HEK293 (cell line): ENCODE measurements at regions not wholly inside any gene's neighbourhood (a gene's known extent, or its start where the extent isn't known, plus 50 kb on each side); places are given as distances from the start of the nearest gene placed in this dataset.

Experiments used
- CTCF ChIA-PET: fragments of 350-600 bp; formaldehyde crosslinking; extraction: SDS; loops from one replicate; lab custom pipeline; 2021; ENCODE audit warnings: antibody characterized with exemption; lab: Yijun Ruan, JAX
- POLR2A ChIA-PET: fragments of 300-600 bp; formaldehyde crosslinking; extraction: SDS; loops from one replicate; lab custom pipeline; 2020; ENCODE audit warnings: antibody characterized with exemption, inconsistent platforms; lab: Yijun Ruan, JAX
- H3K27ac ChIP-seq: fragments of 200-500 bp; sonication (Bioruptor generic); 2 replicates; pipeline ENCODE4 v1.5.1; 2014; ENCODE audit warnings: low read depth, low read length, control low read depth, inconsistent platforms; ENCODE audit errors: extremely low read depth
- H3K36me3 ChIP-seq, 2 experiments: fragments of 200-500 bp in 1 of 2; sonication (Bioruptor generic) in 1 of 2; 1 replicate in 1 of 2; 2 replicates in 1 of 2; pipeline ENCODE4 v1.5.1; 2014 to 2017; ENCODE audit warnings: inconsistent platforms in 2 of 2, low read length in 2 of 2; ENCODE audit not compliant: control insufficient read depth in 2 of 2, insufficient read depth in 1 of 2
- H3K4me1 ChIP-seq: fragments of 200-500 bp; sonication (Bioruptor generic); 2 replicates; pipeline ENCODE4 v1.5.1; 2014; ENCODE audit warnings: mild to moderate bottlenecking, low read length, inconsistent platforms; ENCODE audit not compliant: control insufficient read depth, insufficient read depth
- H3K4me3 ChIP-seq: 2 replicates; pipeline ENCODE4 v1.5.1; 2011; ENCODE audit warnings: low read depth, mild to moderate bottlenecking, control low read depth, low read length, moderate library complexity
- H3K9me3 ChIP-seq: fragments of 200-500 bp; sonication (Bioruptor generic); 2 replicates; pipeline ENCODE4 v1.5.1; 2014; ENCODE audit warnings: low read depth, low read length, inconsistent platforms; ENCODE audit not compliant: control insufficient read depth, insufficient read depth
- ELK4 ChIP-seq: IDR thresholded peaks from 2 replicates; pipeline ENCODE4 v1.6.1; 2011; ENCODE audit warnings: mild to moderate bottlenecking, low read depth, low read length, borderline replicate concordance
- HIC1 ChIP-seq: fragments of 450-650 bp; formaldehyde crosslinking; IDR thresholded peaks from 2 replicates; pipeline ENCODE4 v1.5.1; 2016; ENCODE audit warnings: missing biosample characterization, missing genetic modification characterization
- IKZF3 ChIP-seq: fragments of 450-650 bp; IDR thresholded peaks from 2 replicates; pipeline ENCODE4 v1.5.0; 2018; ENCODE audit warnings: missing biosample characterization, mild to moderate bottlenecking, missing genetic modification characterization, moderate library complexity
- KLF16 ChIP-seq: fragments of 450-650 bp; formaldehyde crosslinking; IDR thresholded peaks from 2 replicates; pipeline ENCODE4 v1.5.1; 2017; ENCODE audit warnings: missing biosample characterization, missing genetic modification characterization
- KLF9 ChIP-seq: fragments of 450-650 bp; formaldehyde crosslinking; IDR thresholded peaks from 2 replicates; pipeline ENCODE4 v1.5.1; 2016; ENCODE audit warnings: missing biosample characterization, missing genetic modification characterization, low read depth
- ZBTB1 ChIP-seq: fragments of 450-650 bp; formaldehyde crosslinking; IDR thresholded peaks from 2 replicates; pipeline ENCODE4 v1.5.1; 2016; ENCODE audit warnings: missing biosample characterization, missing genetic modification characterization
- ZFP41 ChIP-seq: fragments of 450-650 bp; formaldehyde crosslinking; IDR thresholded peaks from 2 replicates; pipeline ENCODE4 v1.5.1; 2016; ENCODE audit warnings: missing biosample characterization, missing genetic modification characterization, borderline replicate concordance
- ZFP69B ChIP-seq: fragments of 450-650 bp; formaldehyde crosslinking; IDR thresholded peaks from 2 replicates; pipeline ENCODE4 v1.5.1; 2016; ENCODE audit warnings: missing biosample characterization, missing genetic modification characterization
- ZNF114 ChIP-seq: fragments of 450-650 bp; formaldehyde crosslinking; IDR thresholded peaks from 2 replicates; pipeline ENCODE4 v1.5.0; 2017; ENCODE audit warnings: missing biosample characterization, missing genetic modification characterization
- ZNF16 ChIP-seq: fragments of 450-650 bp; formaldehyde crosslinking; IDR thresholded peaks from 2 replicates; pipeline ENCODE4 v1.5.1; 2016; ENCODE audit warnings: low read depth, missing biosample characterization, missing genetic modification characterization
- ZNF184 ChIP-seq: fragments of 450-650 bp; IDR thresholded peaks from 2 replicates; pipeline ENCODE4 v1.5.1; 2018; ENCODE audit warnings: missing biosample characterization, mild to moderate bottlenecking, missing genetic modification characterization
- ZNF23 ChIP-seq: fragments of 450-650 bp; formaldehyde crosslinking; IDR thresholded peaks from 2 replicates; pipeline ENCODE4 v1.5.1; 2016; ENCODE audit warnings: missing biosample characterization, missing genetic modification characterization, borderline replicate concordance
- ZNF391 ChIP-seq: fragments of 450-650 bp; formaldehyde crosslinking; IDR thresholded peaks from 2 replicates; pipeline ENCODE4 v1.5.1; 2016; ENCODE audit warnings: low read depth, missing biosample characterization, missing genetic modification characterization, borderline replicate concordance
- ZNF394 ChIP-seq: fragments of 450-650 bp; formaldehyde crosslinking; IDR thresholded peaks from 2 replicates; pipeline ENCODE4 v1.5.1; 2016; ENCODE audit warnings: missing biosample characterization, missing genetic modification characterization, mild to moderate bottlenecking, moderate library complexity, borderline replicate concordance
- ZNF510 ChIP-seq: fragments of 450-650 bp; formaldehyde crosslinking; IDR thresholded peaks from 2 replicates; pipeline ENCODE4 v1.5.1; 2018; ENCODE audit warnings: mild to moderate bottlenecking, missing genetic modification characterization, missing biosample characterization; ENCODE audit not compliant: insufficient replicate concordance
- ZNF768 ChIP-seq: fragments of 450-650 bp; formaldehyde crosslinking; IDR thresholded peaks from 2 replicates; pipeline ENCODE4 v1.5.1; 2018; ENCODE audit warnings: missing biosample characterization, mild to moderate bottlenecking, missing genetic modification characterization
- ZNF792 ChIP-seq: fragments of 450-650 bp; formaldehyde crosslinking; IDR thresholded peaks from 2 replicates; pipeline ENCODE4 v1.5.1; 2016; ENCODE audit warnings: missing biosample characterization, missing genetic modification characterization
- TF ChIP-seq, protein P1 (sequence below): fragments of 450-650 bp; formaldehyde crosslinking; IDR thresholded peaks from 2 replicates; pipeline ENCODE4 v1.5.1; 2017; ENCODE audit warnings: missing biosample characterization, mild to moderate bottlenecking, missing genetic modification characterization, moderate library complexity

DNA sequence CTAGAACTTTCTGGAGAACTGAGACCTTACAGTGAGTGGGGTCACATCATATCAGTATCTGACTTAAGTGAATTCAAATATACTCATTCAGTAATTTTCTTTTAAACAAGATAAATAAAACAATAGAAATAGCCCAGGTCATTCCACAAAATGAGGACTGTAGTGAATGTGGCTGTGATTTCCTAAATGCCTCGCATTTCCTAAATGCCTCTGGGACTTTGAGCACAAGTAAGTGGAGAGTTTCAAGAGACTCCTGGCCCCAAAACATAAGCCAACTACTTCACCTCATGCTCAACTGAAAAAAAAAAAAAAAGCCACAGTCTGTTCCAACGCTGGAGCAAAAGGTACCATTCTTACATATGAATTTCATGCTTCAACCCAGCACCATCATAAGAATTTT lies 81.5 kb downstream of the ZNF281 start:
- H3K4me1 ChIP-seq: no peaks in the 10 kb centered on the region
- no peak overlapping the region for H3K27ac ChIP-seq
- TF ChIP-seq HIC1 (no peak), ZNF510 (tag by site-specific recombination) (no peak), ELK4 (no peak)
- TF ChIP-seq, protein P1, sequence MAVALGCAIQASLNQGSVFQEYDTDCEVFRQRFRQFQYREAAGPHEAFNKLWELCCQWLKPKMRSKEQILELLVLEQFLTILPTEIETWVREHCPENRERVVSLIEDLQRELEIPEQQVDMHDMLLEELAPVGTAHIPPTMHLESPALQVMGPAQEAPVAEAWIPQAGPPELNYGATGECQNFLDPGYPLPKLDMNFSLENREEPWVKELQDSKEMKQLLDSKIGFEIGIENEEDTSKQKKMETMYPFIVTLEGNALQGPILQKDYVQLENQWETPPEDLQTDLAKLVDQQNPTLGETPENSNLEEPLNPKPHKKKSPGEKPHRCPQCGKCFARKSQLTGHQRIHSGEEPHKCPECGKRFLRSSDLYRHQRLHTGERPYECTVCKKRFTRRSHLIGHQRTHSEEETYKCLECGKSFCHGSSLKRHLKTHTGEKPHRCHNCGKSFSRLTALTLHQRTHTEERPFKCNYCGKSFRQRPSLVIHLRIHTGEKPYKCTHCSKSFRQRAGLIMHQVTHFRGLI (tag by site-specific recombination): no peak
- no peaks in the 10 kb centered on the region for H3K9me3 ChIP-seq
- no peaks in the 10 kb centered on the region for H3K36me3 ChIP-seq
- no peak overlapping the region for H3K4me3 ChIP-seq
- ChIA-PET POLR2A (no interaction called here), CTCF (no interaction called here)

DNA sequence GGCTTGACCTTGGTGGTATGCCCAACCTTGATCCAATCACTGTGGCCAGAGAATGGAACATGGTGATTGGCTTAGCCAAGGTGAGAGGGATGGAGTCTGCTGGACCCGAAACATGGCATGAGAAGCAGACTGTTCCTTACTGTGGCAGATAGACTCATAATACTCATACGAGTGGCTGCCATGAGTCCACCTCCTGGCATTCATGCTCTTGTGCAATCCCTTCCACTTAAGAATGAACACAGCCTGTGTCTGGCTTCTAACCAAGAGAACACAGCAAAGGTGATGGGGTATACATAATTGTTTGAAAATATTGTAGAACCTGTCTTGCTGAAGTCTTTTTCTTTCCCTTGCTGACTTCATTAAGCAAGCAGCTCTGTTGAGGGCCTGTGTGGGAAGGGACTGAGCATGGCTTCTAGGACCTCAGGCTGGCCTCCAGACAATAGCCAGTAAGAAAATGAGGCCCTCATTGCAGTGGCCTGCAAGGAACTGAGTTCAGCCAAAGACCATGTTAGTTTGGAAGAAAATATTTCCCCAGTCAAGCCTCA lies 85.9 kb downstream of the ZNF281 start:
- no peaks in the 10 kb centered on the region for H3K9me3 ChIP-seq
- H3K4me3 ChIP-seq: no peak overlapping the region
- H3K36me3 ChIP-seq: no peaks in the 10 kb centered on the region
- CTCF ChIA-PET: interaction anchor here (0.6 kb wide), 1 partner anchor 41 kb away, joined by 3 read pairs; no protein-coding TSS in a partner anchor
- POLR2A ChIA-PET: no interaction called here
- no peaks in the 10 kb centered on the region for H3K4me1 ChIP-seq
- no peak for TF ChIP-seq ZNF184 (tag by site-specific recombination)
- no peak for TF ChIP-seq ZFP41 (tag by site-specific recombination)
- TF ChIP-seq ZNF510 (tag by site-specific recombination): no peak
- no peak for TF ChIP-seq IKZF3 (tag by site-specific recombination)
- TF ChIP-seq ZBTB1 (tag by site-specific recombination): no peak
- no peak for TF ChIP-seq ZNF391 (tag by site-specific recombination)
- no peak for TF ChIP-seq ZNF792 (tag by site-specific recombination)
- TF ChIP-seq ZNF23 (tag by site-specific recombination): no peak
- no peak for TF ChIP-seq ZNF114
- TF ChIP-seq KLF9 (tag by site-specific recombination): no peak
- TF ChIP-seq ZFP69B (tag by site-specific recombination): no peak
- TF ChIP-seq ZNF394 (tag by site-specific recombination): no peak
- TF ChIP-seq ZNF16: no peak
- TF ChIP-seq KLF16 (tag by site-specific recombination): no peak
- no peak for TF ChIP-seq ZNF768 (tag by site-specific recombination)
- no peak overlapping the region for H3K27ac ChIP-seq
